ENCODE measurements at regions not wholly inside any gene's neighbourhood (a gene's known extent, or its start where the extent isn't known, plus 50 kb on each side); places are given as distances from the start of the nearest gene placed in this dataset.

GRCh38 chr2:133641497-133641896, 73.2 kb upstream of the NCKAP5 start:
- no peak for TF ChIP-seq CREB5 (CRISPR knock-in tag; IDR thresholded peaks at IDR 0.05; ENCODE audit: low read depth)
- TF ChIP-seq, protein P1, sequence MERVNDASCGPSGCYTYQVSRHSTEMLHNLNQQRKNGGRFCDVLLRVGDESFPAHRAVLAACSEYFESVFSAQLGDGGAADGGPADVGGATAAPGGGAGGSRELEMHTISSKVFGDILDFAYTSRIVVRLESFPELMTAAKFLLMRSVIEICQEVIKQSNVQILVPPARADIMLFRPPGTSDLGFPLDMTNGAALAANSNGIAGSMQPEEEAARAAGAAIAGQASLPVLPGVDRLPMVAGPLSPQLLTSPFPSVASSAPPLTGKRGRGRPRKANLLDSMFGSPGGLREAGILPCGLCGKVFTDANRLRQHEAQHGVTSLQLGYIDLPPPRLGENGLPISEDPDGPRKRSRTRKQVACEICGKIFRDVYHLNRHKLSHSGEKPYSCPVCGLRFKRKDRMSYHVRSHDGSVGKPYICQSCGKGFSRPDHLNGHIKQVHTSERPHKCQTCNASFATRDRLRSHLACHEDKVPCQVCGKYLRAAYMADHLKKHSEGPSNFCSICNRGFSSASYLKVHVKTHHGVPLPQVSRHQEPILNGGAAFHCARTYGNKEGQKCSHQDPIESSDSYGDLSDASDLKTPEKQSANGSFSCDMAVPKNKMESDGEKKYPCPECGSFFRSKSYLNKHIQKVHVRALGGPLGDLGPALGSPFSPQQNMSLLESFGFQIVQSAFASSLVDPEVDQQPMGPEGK (CRISPR knock-in tag; IDR thresholded peaks at IDR 0.05; ENCODE audit: borderline replicate concordance) = no peak
- no peak for TF ChIP-seq ZNF8 (CRISPR knock-in tag; IDR thresholded peaks at IDR 0.05)

Measured in SK-N-SH treated with all-trans-retinoic acid at 6 μM for 48 hours (cell line).